Astrocyte of the cerebellum (primary cell): ENCODE measurements at regions not wholly inside any gene's neighbourhood (a gene's known extent, or its start where the extent isn't known, plus 50 kb on each side); places are given as distances from the start of the nearest gene placed in this dataset.

ENCODE experiments used
- DNase-seq: peaks from one replicate; pipeline ENCODE4 v3.0.0-alpha.2; 2011; ENCODE audit warnings: low read depth
- H3K4me3 ChIP-seq: 2 replicates; pipeline ENCODE4 v1.5.1; 2011; ENCODE audit warnings: mild to moderate bottlenecking, low read depth, low read length, moderate library complexity
- CTCF ChIP-seq: IDR thresholded peaks from 2 replicates; pipeline ENCODE4 v1.5.1; 2012; ENCODE audit warnings: low read length, low read depth, moderate library complexity, mild to moderate bottlenecking; ENCODE audit errors: missing control alignments
- in situ Hi-C: cut with HindIII; loops from 2 replicates; pipeline ENCODE4 v1.10.0; 2017; ENCODE audit warnings: low sequenced_read_pairs

GRCh38 chr13:34862311-34862710, 79.8 kb upstream of the NBEA start:
- no peak overlapping the region for H3K4me3 ChIP-seq
- no peak for TF ChIP-seq CTCF
- in situ Hi-C loops, result no loop called here
- DNase-seq, result no peak

GRCh38 chr13:34862716-34863115, 79.4 kb upstream of the NBEA start:
- in situ Hi-C loops, result no loop called here
- no peak overlapping the region for H3K4me3 ChIP-seq
- TF ChIP-seq CTCF, result no peak
- peak; percentile 43 for DNase-seq

GRCh38 chr13:34863360-34864135, 78.5 kb upstream of the NBEA start:
- in situ Hi-C loops, result no loop called here
- DNase-seq, result peak; percentile 55
- H3K4me3 ChIP-seq, result no peak overlapping the region
- TF ChIP-seq CTCF, result no peak

GRCh38 chr13:34864671-34865070, 77.4 kb upstream of the NBEA start:
- TF ChIP-seq CTCF, result no peak
- DNase-seq, result no peak
- in situ Hi-C loops, result no loop called here

GRCh38 chr13:34867590-34867989, 74.5 kb upstream of the NBEA start:
- TF ChIP-seq CTCF, result no peak
- H3K4me3 ChIP-seq, result no peak overlapping the region
- in situ Hi-C loops, result no loop called here
- peak; percentile 57 for DNase-seq

More at GRCh38 chr13:34864671-34865070, 77.4 kb upstream of the NBEA start:
- H3K4me3 ChIP-seq, result no peak overlapping the region

- H3K4me3 ChIP-seq, result no peak overlapping the region
- DNase-seq, result no peak
- no peak for TF ChIP-seq CTCF
- in situ Hi-C loops, result no loop called here
Observed at GRCh38 chr13:34868733-34869132, 73.3 kb upstream of the NBEA start.
